ENCODE measurements at regions not wholly inside any gene's neighbourhood (a gene's known extent, or its start where the extent isn't known, plus 50 kb on each side); places are given as distances from the start of the nearest gene placed in this dataset.

- TF ChIP-seq POLR2A (IDR thresholded peaks at IDR 0.05; ENCODE audit: low read length) (no peak), GATA1 (IDR thresholded peaks at IDR 0.05; ENCODE audit: low read depth, low read length) (no peak)
These were observed 124.8 kb upstream of the IRX4 start for GRCh38 chr5:2007496-2007877.
